Upper lobe of left lung (tissue), 6 donors: ENCODE measurements at regions not wholly inside any gene's neighbourhood (a gene's known extent, or its start where the extent isn't known, plus 50 kb on each side); places are given as distances from the start of the nearest gene placed in this dataset.

Experiments used
- ATAC-seq, 2 donors: fragments of 200-7000 bp; cut with Tn5 transposase; one replicate each; pipeline ENCODE4 v1.9.1; 2022; ENCODE audit warnings: mild to moderate bottlenecking in 2 of 2, moderate library complexity in 2 of 2; ENCODE audit not compliant: low FRiP score in 2 of 2
- DNase-seq, 2 donors: peaks; one replicate each; pipeline ENCODE4 v3.0.0-alpha.2; 2019 to 2020
- H3K27ac ChIP-seq, 4 donors: fragments of 200-600 bp; sonication (generic); one replicate each; pipeline ENCODE4 v1.5.1; 2016 to 2019
- H3K27me3 ChIP-seq, 4 donors: fragments of 200-600 bp; sonication (generic); one replicate each; pipeline ENCODE4 v1.5.1; 2017 to 2019
- H3K36me3 ChIP-seq, 4 donors: fragments of 200-600 bp; sonication (generic); one replicate each; pipeline ENCODE4 v1.5.1; 2016 to 2019
- H3K4me1 ChIP-seq, 4 donors: fragments of 200-600 bp; sonication (generic); one replicate each; pipeline ENCODE4 v1.5.1; 2018 to 2019
- H3K4me3 ChIP-seq, 4 donors: fragments of 200-600 bp; sonication (generic); one replicate each; pipeline ENCODE4 v1.5.1; 2017 to 2019; ENCODE audit warnings: mild to moderate bottlenecking in 2 of 4, moderate library complexity in 1 of 4
- H3K9me3 ChIP-seq, 4 donors: fragments of 200-600 bp; sonication (generic); one replicate each; pipeline ENCODE4 v1.5.1; 2018 to 2019
- EP300 ChIP-seq, 4 donors: sonication (generic); formaldehyde crosslinking; IDR thresholded peaks; one replicate each; pipeline ENCODE4 v1.5.1; 2017; ENCODE audit warnings: antibody characterized with exemption in 4 of 4, control low read depth in 2 of 4
- POLR2A ChIP-seq, 4 donors: fragments of 450-650 bp; IDR thresholded peaks; one replicate each; pipeline ENCODE4 v1.5.1; 2016 to 2017; ENCODE audit warnings: antibody characterized with exemption in 4 of 4, mild to moderate bottlenecking in 2 of 4
- POLR2AphosphoS5 ChIP-seq, 2 donors: sonication (generic); formaldehyde crosslinking; IDR thresholded peaks; one replicate each; pipeline ENCODE4 v1.5.1; 2017; ENCODE audit warnings: antibody characterized with exemption in 2 of 2
- WGBS, 2 donors: methylation state at CpG; one replicate each; pipeline ENCODE4 v1.1.5; 2017 to 2018; 5-methylcytosine and 5-hydroxymethylcytosine counted together
- TF ChIP-seq, protein P1 (sequence below), 6 experiments: fragments of 450-650 bp in 4 of 6; fragments of 200-600 bp in 2 of 6; sonication (generic) in 2 of 6; IDR thresholded peaks; one replicate each; pipeline ENCODE4 v1.5.1; 2016 to 2019; ENCODE audit warnings: antibody characterized with exemption in 6 of 6
- donor health status: DM: no; HTN: no; CAD: no; lungs with moderate emphysema.
- donor health status: DM: no; HTN: yes; CAD: no; lungs with severe emphysema.

- WGBS, 2 donors = 64 to 90% methylated on average over 1 of the region's 1 CpG
- no peak for DNase-seq
- TF ChIP-seq POLR2AphosphoS5 (IDR thresholded peaks at IDR 0.05) (no peak), POLR2A (IDR thresholded peaks at IDR 0.05) (no peak), EP300 (IDR thresholded peaks at IDR 0.05) (no peak)
- TF ChIP-seq, protein P1, sequence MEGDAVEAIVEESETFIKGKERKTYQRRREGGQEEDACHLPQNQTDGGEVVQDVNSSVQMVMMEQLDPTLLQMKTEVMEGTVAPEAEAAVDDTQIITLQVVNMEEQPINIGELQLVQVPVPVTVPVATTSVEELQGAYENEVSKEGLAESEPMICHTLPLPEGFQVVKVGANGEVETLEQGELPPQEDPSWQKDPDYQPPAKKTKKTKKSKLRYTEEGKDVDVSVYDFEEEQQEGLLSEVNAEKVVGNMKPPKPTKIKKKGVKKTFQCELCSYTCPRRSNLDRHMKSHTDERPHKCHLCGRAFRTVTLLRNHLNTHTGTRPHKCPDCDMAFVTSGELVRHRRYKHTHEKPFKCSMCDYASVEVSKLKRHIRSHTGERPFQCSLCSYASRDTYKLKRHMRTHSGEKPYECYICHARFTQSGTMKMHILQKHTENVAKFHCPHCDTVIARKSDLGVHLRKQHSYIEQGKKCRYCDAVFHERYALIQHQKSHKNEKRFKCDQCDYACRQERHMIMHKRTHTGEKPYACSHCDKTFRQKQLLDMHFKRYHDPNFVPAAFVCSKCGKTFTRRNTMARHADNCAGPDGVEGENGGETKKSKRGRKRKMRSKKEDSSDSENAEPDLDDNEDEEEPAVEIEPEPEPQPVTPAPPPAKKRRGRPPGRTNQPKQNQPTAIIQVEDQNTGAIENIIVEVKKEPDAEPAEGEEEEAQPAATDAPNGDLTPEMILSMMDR (IDR thresholded peaks at IDR 0.05) = no peak
Measured at GRCh38 chr4:163772238-163772637, 277.7 kb downstream of the TMA16 start.

DNA sequence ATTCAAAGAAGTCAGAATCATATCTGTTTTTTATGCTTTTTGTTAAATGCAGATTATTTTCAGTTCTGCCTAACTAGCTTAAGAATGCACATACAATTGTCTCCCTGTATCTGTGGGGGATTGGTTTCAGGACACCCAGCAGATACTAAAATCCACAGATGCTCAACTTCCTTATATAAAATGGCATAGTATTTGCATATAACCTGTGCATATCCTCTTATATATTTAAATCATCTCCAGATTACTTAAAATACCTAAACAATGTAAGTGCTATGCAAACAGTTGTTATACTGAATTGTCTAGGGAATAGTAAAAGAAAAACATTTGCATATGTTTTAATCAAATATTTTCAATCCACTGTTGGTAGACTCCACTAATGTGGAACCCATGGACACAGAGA lies 279.4 kb downstream of the TMA16 start:
- Histone ChIP-seq H3K36me3 (no peaks in the 10 kb centered on the region), H3K4me3 (no peak overlapping the region), H3K9me3 (no peaks in the 10 kb centered on the region), H3K4me1 (no peaks in the 10 kb centered on the region), H3K27me3 (no peaks in the 10 kb centered on the region), H3K27ac (no peak overlapping the region)
- ATAC-seq (no peak), DNase-seq (no peak)
- TF ChIP-seq EP300 (IDR thresholded peaks at IDR 0.05) = no peak
- no peak for TF ChIP-seq POLR2AphosphoS5 (IDR thresholded peaks at IDR 0.05)
- no peak for TF ChIP-seq POLR2A (IDR thresholded peaks at IDR 0.05)
- TF ChIP-seq, protein P1 (IDR thresholded peaks at IDR 0.05) = no peak

More at GRCh38 chr4:163772238-163772637, 277.7 kb downstream of the TMA16 start:
- Histone ChIP-seq H3K4me1 (no peaks in the 10 kb centered on the region), H3K4me3 (no peak overlapping the region), H3K36me3 (no peaks in the 10 kb centered on the region), H3K27me3 (no peaks in the 10 kb centered on the region), H3K9me3 (no peaks in the 10 kb centered on the region), H3K27ac (no peak overlapping the region)
- ATAC-seq = no peak

DNA sequence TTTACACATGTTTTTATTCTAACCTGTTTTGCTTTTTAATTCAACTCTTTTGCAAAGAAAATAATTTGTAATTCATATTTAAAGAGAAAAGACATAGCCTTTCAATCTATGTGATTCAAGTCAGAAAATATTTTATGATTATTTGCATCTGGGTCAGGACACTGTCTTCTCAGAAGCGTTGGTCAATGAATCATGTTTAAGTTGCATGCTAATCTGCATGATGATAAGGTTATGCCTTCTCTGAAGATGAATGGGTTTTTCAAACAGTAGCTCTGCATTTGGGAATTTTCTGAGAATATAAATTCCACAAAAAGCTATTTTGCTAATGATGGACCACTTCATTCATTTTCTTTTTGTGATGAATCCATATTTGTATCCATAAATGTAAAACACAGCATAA lies 282.5 kb downstream of the TMA16 start:
- Histone ChIP-seq H3K4me1 (no peaks in the 10 kb centered on the region), H3K27me3 (no peaks in the 10 kb centered on the region), H3K9me3 (no peaks in the 10 kb centered on the region), H3K36me3 (no peaks in the 10 kb centered on the region), H3K27ac (no peak overlapping the region), H3K4me3 (no peak overlapping the region)
- ATAC-seq (no peak), DNase-seq (no peak)
- TF ChIP-seq EP300 (IDR thresholded peaks at IDR 0.05) = no peak
- no peak for TF ChIP-seq POLR2AphosphoS5 (IDR thresholded peaks at IDR 0.05)
- TF ChIP-seq, protein P1 (IDR thresholded peaks at IDR 0.05) = no peak
- TF ChIP-seq POLR2A (IDR thresholded peaks at IDR 0.05) = no peak
- WGBS, 2 donors = 64 to 72% methylated on average over 1 of the region's 1 CpG

GRCh38 chr4:163781726-163782125 lies 287.2 kb downstream of the TMA16 start:
- no peak overlapping the region for H3K27ac ChIP-seq
- H3K4me1 ChIP-seq = no peaks in the 10 kb centered on the region
- no peak for DNase-seq
- no peak for ATAC-seq
- 80 to 87% methylated on average over 2 of the region's 2 CpGs for WGBS, 2 donors
- no peak overlapping the region for H3K4me3 ChIP-seq
- TF ChIP-seq, protein P1 (IDR thresholded peaks at IDR 0.05) = no peak
- TF ChIP-seq EP300 (IDR thresholded peaks at IDR 0.05) (no peak), POLR2AphosphoS5 (IDR thresholded peaks at IDR 0.05) (no peak), POLR2A (IDR thresholded peaks at IDR 0.05) (no peak)
- no peaks in the 10 kb centered on the region for H3K27me3 ChIP-seq
- H3K9me3 ChIP-seq = no peaks in the 10 kb centered on the region
- no peaks in the 10 kb centered on the region for H3K36me3 ChIP-seq

DNA sequence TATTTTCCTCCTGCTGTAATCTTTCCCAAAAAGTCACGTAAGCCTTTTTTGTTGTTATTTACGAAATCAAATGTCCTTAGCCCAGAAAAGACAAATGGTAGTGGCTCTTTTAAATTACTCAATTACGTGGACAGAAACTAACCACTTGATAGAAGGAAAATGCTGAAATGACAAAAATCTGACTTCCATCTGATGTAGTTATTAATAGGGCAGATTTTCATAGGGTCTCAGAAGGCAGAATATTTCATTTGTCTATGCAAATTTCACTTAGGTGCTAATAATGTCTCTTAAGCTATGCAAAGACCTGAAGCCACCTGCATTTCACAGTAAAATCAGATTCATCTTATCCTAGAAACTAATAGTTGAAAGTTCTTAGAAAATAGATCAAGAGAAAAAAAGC lies 295.7 kb downstream of the TMA16 start:
- no peaks in the 10 kb centered on the region for H3K9me3 ChIP-seq
- no peak for ATAC-seq
- DNase-seq = no peak
- no peaks in the 10 kb centered on the region for H3K36me3 ChIP-seq
- no peak overlapping the region for H3K4me3 ChIP-seq
- TF ChIP-seq POLR2A (IDR thresholded peaks at IDR 0.05) (no peak), EP300 (IDR thresholded peaks at IDR 0.05) (no peak), POLR2AphosphoS5 (IDR thresholded peaks at IDR 0.05) (no peak)
- TF ChIP-seq, protein P1 (IDR thresholded peaks at IDR 0.05) = no peak
- WGBS, 2 donors = 82 to 86% methylated on average over 3 of the region's 3 CpGs
- H3K4me1 ChIP-seq = no peaks in the 10 kb centered on the region
- no peaks in the 10 kb centered on the region for H3K27me3 ChIP-seq
- no peak overlapping the region for H3K27ac ChIP-seq
